SK-N-SH treated with all-trans-retinoic acid at 6 μM for 48 hours (cell line): ENCODE measurements at regions not wholly inside any gene's neighbourhood (a gene's known extent, or its start where the extent isn't known, plus 50 kb on each side); places are given as distances from the start of the nearest gene placed in this dataset.

Source experiments
- ARNTL ChIP-seq: fragments of 450-650 bp; formaldehyde crosslinking; IDR thresholded peaks from 2 replicates; pipeline ENCODE4 v1.5.0; 2020; ENCODE audit warnings: low read depth, mild to moderate bottlenecking, moderate library complexity, borderline replicate concordance
- CSRNP3 ChIP-seq: fragments of 250-450 bp; sonication (Bioruptor Pico); IDR thresholded peaks from 2 replicates; pipeline ENCODE4 v1.5.1; 2021; ENCODE audit warnings: mild to moderate bottlenecking, moderate library complexity
- ISL1 ChIP-seq: fragments of 250-450 bp; sonication (Bioruptor Pico); IDR thresholded peaks from 2 replicates; pipeline ENCODE4 v2.1.2; 2022; ENCODE audit warnings: mild to moderate bottlenecking, moderate library complexity
- OSR1 ChIP-seq: fragments of 250-450 bp; sonication (Bioruptor Pico); IDR thresholded peaks from 2 replicates; pipeline ENCODE4 v1.8.0; 2022; ENCODE audit warnings: moderate library complexity, mild to moderate bottlenecking, inconsistent platforms
- PATZ1 ChIP-seq: fragments of 250-450 bp; sonication (Bioruptor Pico); IDR thresholded peaks from 2 replicates; pipeline ENCODE4 v1.8.0; 2020; ENCODE audit warnings: mild to moderate bottlenecking, moderate library complexity, borderline replicate concordance
- RARB ChIP-seq: fragments of 250-450 bp; sonication (Bioruptor Pico); IDR thresholded peaks from 2 replicates; pipeline ENCODE4 v1.8.0; 2021; ENCODE audit warnings: mild to moderate bottlenecking, moderate library complexity
- SNAI2 ChIP-seq: fragments of 250-450 bp; sonication (Bioruptor Pico); IDR thresholded peaks from 2 replicates; pipeline ENCODE4 v1.5.0; 2020; ENCODE audit warnings: mild to moderate bottlenecking, moderate library complexity
- TCF4 ChIP-seq: fragments of 250-450 bp; sonication (Bioruptor Pico); IDR thresholded peaks from 2 replicates; pipeline ENCODE4 v1.8.0; 2021; ENCODE audit warnings: mild to moderate bottlenecking, moderate library complexity, borderline replicate concordance
- ZC3H10 ChIP-seq: fragments of 250-450 bp; sonication (Bioruptor Pico); IDR thresholded peaks from 2 replicates; pipeline ENCODE4 v1.5.1; 2021; ENCODE audit warnings: mild to moderate bottlenecking, moderate library complexity
- ZFP3 ChIP-seq: fragments of 250-450 bp; sonication (Bioruptor Pico); IDR thresholded peaks from 2 replicates; pipeline ENCODE4 v1.5.0; 2020; ENCODE audit warnings: mild to moderate bottlenecking, moderate library complexity
- ZFP30 ChIP-seq: fragments of 450-650 bp; formaldehyde crosslinking; IDR thresholded peaks from 2 replicates; pipeline ENCODE4 v1.5.0; 2022; ENCODE audit warnings: mild to moderate bottlenecking, moderate library complexity
- ZNF8 ChIP-seq: fragments of 450-650 bp; formaldehyde crosslinking; IDR thresholded peaks from 2 replicates; pipeline ENCODE4 v1.5.0; 2020; ENCODE audit warnings: mild to moderate bottlenecking, moderate library complexity

DNA sequence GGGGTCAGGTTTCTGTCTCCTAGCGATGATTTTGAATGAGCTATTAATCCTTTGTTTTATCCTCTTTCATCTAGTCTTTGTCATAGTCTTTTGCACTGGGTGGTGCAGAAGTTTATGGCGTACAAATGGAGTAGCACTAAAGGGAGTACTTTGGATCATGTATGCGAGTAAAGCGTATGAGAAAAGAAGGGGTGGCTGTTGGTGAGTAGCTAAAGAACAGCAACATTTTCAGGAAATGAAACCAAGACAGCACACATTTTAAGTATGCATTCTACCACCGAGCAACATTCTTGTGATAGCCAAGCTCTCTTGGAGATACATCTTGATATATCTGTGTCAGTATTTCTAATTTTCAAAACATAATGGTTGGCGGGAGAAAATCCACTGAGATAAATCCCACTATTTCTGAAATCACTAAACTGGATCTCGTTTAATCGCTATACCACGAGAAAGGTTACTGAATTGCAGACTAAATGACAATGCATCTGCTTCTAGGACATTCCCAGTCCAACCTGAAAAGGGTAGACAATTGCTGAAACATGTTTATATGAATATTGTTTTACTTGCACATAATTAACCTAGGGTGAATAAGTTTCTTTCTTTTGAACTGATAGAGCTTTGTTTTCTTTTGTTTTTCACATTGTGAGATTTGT, 196.1 kb downstream of the TRIM27 start:
- TF ChIP-seq ISL1 (CRISPR knock-in tag) (no peak), ZFP30 (no peak), CSRNP3 (CRISPR knock-in tag) (no peak), PATZ1 (no peak), TCF4 (CRISPR knock-in tag) (no peak), ZNF8 (CRISPR knock-in tag) (no peak), ARNTL (CRISPR knock-in tag) (no peak), ZFP3 (CRISPR knock-in tag) (no peak), RARB (no peak), SNAI2 (no peak), OSR1 (no peak), ZC3H10 (no peak)
